HCT116 (cell line): ENCODE measurements at regions not wholly inside any gene's neighbourhood (a gene's known extent, or its start where the extent isn't known, plus 50 kb on each side); places are given as distances from the start of the nearest gene placed in this dataset.

ENCODE experiments used
- ATAC-seq: fragments of 200-7000 bp; cut with Tn5 transposase; 2 replicates; pipeline ENCODE4 v1.9.1; 2020; ENCODE audit warnings: mild to moderate bottlenecking, moderate library complexity
- BruUV-seq: library from RNA; stranded (reverse); fragments of 400-500 nt; replicated peaks from 2 replicates; lab custom pipeline; 2021; lab: Mats Ljungman, UMichigan
- CTCF ChIA-PET: fragments of 300-600 bp; sonication (Branson Sonifier 250); formaldehyde crosslinking; loops from one replicate; lab custom pipeline; 2021; ENCODE audit warnings: antibody characterized with exemption; lab: Charles Lee
- POLR2A ChIA-PET: fragments of 300-600, 350-600 bp; sonication (Branson Sonifier 250); formaldehyde crosslinking; loops from one replicate; lab custom pipeline; 2021; ENCODE audit warnings: antibody characterized with exemption; lab: Charles Lee
- RAD21 ChIA-PET, 2 experiments: fragments of 300-600 bp; sonication (Branson Sonifier 250); formaldehyde crosslinking; loops; one replicate each; lab custom pipeline; 2023; ENCODE audit warnings: low total read pairs in 2 of 2; ENCODE audit not compliant: uncharacterized antibody in 2 of 2, unreplicated experiment in 2 of 2, low non-redundant PET in 1 of 2; lab: Charles Lee
- DNase-seq: peaks from one replicate; pipeline ENCODE4 v3.0.0-alpha.2; 2010; ENCODE audit warnings: low read depth, low spot score
- H2AFZ ChIP-seq: fragments of 200-600 bp; shearing (Covaris generic), sonication (generic); 2 replicates; pipeline ENCODE4 v1.6.1; 2017; ENCODE audit warnings: low read depth, mixed run types, mixed read lengths, antibody characterized with exemption, low read length; ENCODE audit not compliant: poor library complexity, severe bottlenecking
- H3K27ac ChIP-seq: 2 replicates; pipeline ENCODE4 v1.5.1; 2012; ENCODE audit warnings: low read depth, low read length
- H3K27me3 ChIP-seq: fragments of 200-600 bp; sonication (generic); 2 replicates; pipeline ENCODE4 v1.6.1; 2016; ENCODE audit warnings: mixed run types, low read length, mixed read lengths; ENCODE audit not compliant: insufficient read depth
- H3K36me3 ChIP-seq, 2 experiments: fragments of 200-500 bp in 1 of 2; fragments of 200-600 bp in 1 of 2; sonication (Bioruptor generic) in 1 of 2; sonication (generic) in 1 of 2; 2 replicates each; pipeline versions ENCODE4 v1.5.1 to v1.6.1; 2014 to 2016; ENCODE audit warnings: low read length in 2 of 2, inconsistent platforms in 1 of 2, mixed read lengths in 1 of 2, mixed run types in 1 of 2; ENCODE audit not compliant: insufficient read depth in 2 of 2, control insufficient read depth in 1 of 2
- H3K4me1 ChIP-seq, 2 experiments: fragments of 200-600 bp in 1 of 2; sonication (generic) in 1 of 2; 2 replicates each; pipeline versions ENCODE4 v1.5.1 to v1.6.1; 2012 to 2017; ENCODE audit warnings: low read length in 2 of 2, inconsistent platforms in 1 of 2, mild to moderate bottlenecking in 1 of 2, mixed read lengths in 1 of 2, mixed run types in 1 of 2, moderate library complexity in 1 of 2; ENCODE audit not compliant: insufficient read depth in 2 of 2, control insufficient read depth in 1 of 2
- H3K4me2 ChIP-seq: fragments of 200-600 bp; sonication (generic); 2 replicates; pipeline ENCODE4 v1.6.1; 2017; ENCODE audit warnings: mixed run types, low read length, mixed read lengths
- H3K4me3 ChIP-seq, 2 experiments: fragments of 200-600 bp in 1 of 2; sonication (generic) in 1 of 2; replicated peaks in 1 of 2; 2 replicates each; pipeline ENCODE4 v1.5.1; 2011 to 2016; ENCODE audit warnings: low read length in 2 of 2, control low read depth in 1 of 2, low read depth in 1 of 2, mild to moderate bottlenecking in 1 of 2, mixed read lengths in 1 of 2, mixed run types in 1 of 2
- H3K79me2 ChIP-seq: fragments of 200-600 bp; sonication (generic); 2 replicates; pipeline ENCODE4 v1.6.1; 2017; ENCODE audit warnings: mild to moderate bottlenecking, mixed run types, low read length, moderate library complexity, mixed read lengths; ENCODE audit not compliant: insufficient read depth
- H3K9ac ChIP-seq: fragments of 200-600 bp; sonication (generic); 2 replicates; pipeline ENCODE4 v1.6.1; 2016; ENCODE audit warnings: low read length, mixed read lengths
- H3K9me2 ChIP-seq: fragments of 200-600 bp; sonication (generic), shearing (Covaris generic); 2 replicates; pipeline ENCODE4 v1.6.1; 2017; ENCODE audit warnings: mixed run types, mild to moderate bottlenecking, moderate library complexity; ENCODE audit not compliant: insufficient read depth
- H3K9me3 ChIP-seq, 2 experiments: fragments of 200-500 bp in 1 of 2; fragments of 200-600 bp in 1 of 2; sonication (Bioruptor generic) in 1 of 2; sonication (generic) in 1 of 2; 2 replicates each; pipeline ENCODE4 v1.6.1; 2014 to 2017; ENCODE audit warnings: low read length in 2 of 2, mixed read lengths in 2 of 2, inconsistent platforms in 1 of 2, low read depth in 1 of 2, mild to moderate bottlenecking in 1 of 2, mixed run types in 1 of 2, moderate library complexity in 1 of 2; ENCODE audit not compliant: control insufficient read depth in 1 of 2, insufficient read depth in 1 of 2
- H4K20me1 ChIP-seq: fragments of 200-600 bp; sonication (generic), shearing (Covaris generic); 2 replicates; pipeline ENCODE4 v1.6.1; 2017; ENCODE audit warnings: mixed run types, mild to moderate bottlenecking, moderate library complexity; ENCODE audit not compliant: insufficient read depth
- ATF3 ChIP-seq: IDR thresholded peaks from 2 replicates; pipeline ENCODE4 v1.6.1; 2012
- CBX3 ChIP-seq: IDR thresholded peaks from 2 replicates; pipeline ENCODE4 v1.6.1; 2012; ENCODE audit warnings: low read depth
- CEBPB ChIP-seq: IDR thresholded peaks from 2 replicates; pipeline ENCODE4 v1.6.1; 2012; ENCODE audit warnings: low read depth
- EZH2phosphoT487 ChIP-seq: fragments of 200-600 bp; IDR thresholded peaks from 2 replicates; pipeline ENCODE4 v1.6.1; 2018; ENCODE audit warnings: antibody characterized with exemption, borderline replicate concordance
- FOSL1 ChIP-seq: IDR thresholded peaks from 2 replicates; pipeline ENCODE4 v1.6.1; 2012; ENCODE audit warnings: low read depth
- MAX ChIP-seq: IDR thresholded peaks from 2 replicates; pipeline ENCODE4 v1.6.1; 2012
- POLR2A ChIP-seq: IDR thresholded peaks from 2 replicates; pipeline ENCODE4 v1.7.0; 2011; ENCODE audit warnings: borderline replicate concordance; ENCODE audit not compliant: insufficient read depth, insufficient read length; ENCODE audit errors: extremely low read depth
- POLR2AphosphoS5 ChIP-seq: IDR thresholded peaks from 2 replicates; pipeline ENCODE4 v1.6.1; 2011; ENCODE audit warnings: mild to moderate bottlenecking, low read depth, low read length, moderate library complexity
- RAD21 ChIP-seq: IDR thresholded peaks from 2 replicates; pipeline ENCODE4 v1.6.1; 2012; ENCODE audit warnings: low read depth, mild to moderate bottlenecking
- REST ChIP-seq: IDR thresholded peaks from 2 replicates; pipeline ENCODE4 v1.6.1; 2012; ENCODE audit warnings: low read depth
- SRF ChIP-seq: IDR thresholded peaks from 2 replicates; pipeline ENCODE4 v1.6.1; 2012; ENCODE audit warnings: low read depth
- TCF7L2 ChIP-seq: IDR thresholded peaks from 2 replicates; pipeline ENCODE4 v1.7.0; 2011; ENCODE audit warnings: borderline replicate concordance, inconsistent platforms; ENCODE audit not compliant: insufficient read depth, insufficient read length; ENCODE audit errors: extremely low read depth
- ZFX ChIP-seq: fragments of 450-650 bp; IDR thresholded peaks from 2 replicates; pipeline ENCODE4 v1.6.1; 2017
- intact Hi-C: fragments of 100-400 bp; cut with micrococcal nuclease; formaldehyde crosslinking; loops from 2 replicates; pipeline ENCODE4 v1.10.0; 2022

GRCh38 chr3:181976526-181976925 is 264.8 kb downstream of the SOX2 start:
- Histone ChIP-seq H3K9me3 (no peaks in the 10 kb centered on the region), H3K9ac (no peak overlapping the region), H3K36me3 (no peaks in the 10 kb centered on the region), H3K27me3 (no peaks in the 10 kb centered on the region), H3K4me1 (peaks cover 0 to 11% of the 10 kb centered on the region in 2 experiments; a peak in 2 of 4 replicates), H3K4me2 (no peak overlapping the region), H3K4me3 (no peak overlapping the region), H3K79me2 (no peaks in the 10 kb centered on the region), H2AFZ (no peak overlapping the region), H4K20me1 (no peaks in the 10 kb centered on the region), H3K9me2 (no peaks in the 10 kb centered on the region), H3K27ac (no peak overlapping the region)
- no peak for ATAC-seq
- CTCF ChIA-PET, result no interaction called here
- DNase-seq, result no peak
- RAD21 ChIA-PET, result interaction anchor here in 1 of 2 experiments (0.6 kb wide), 1 partner anchor 270 kb away, joined by 3 read pairs; no protein-coding TSS in a partner anchor
- intact Hi-C loops, result no loop called here
- TF ChIP-seq EZH2phosphoT487 (no peak), CEBPB (no peak), ZFX (no peak)
- POLR2A ChIA-PET, result no interaction called here
- no TSS peak for BruUV-seq

GRCh38 chr3:181985386-181985785 is 273.7 kb downstream of the SOX2 start:
- TF ChIP-seq POLR2A, result no peak
- no peak for TF ChIP-seq MAX
- no peak for TF ChIP-seq TCF7L2
- TF ChIP-seq FOSL1, result no peak
- TF ChIP-seq ATF3, result no peak
- TF ChIP-seq CBX3, result no peak
- TF ChIP-seq SRF, result no peak
- no peak for TF ChIP-seq RAD21
- TF ChIP-seq ZFX, result no peak
- no peak for TF ChIP-seq POLR2AphosphoS5
- TF ChIP-seq REST, result no peak
- no peak overlapping the region for H2AFZ ChIP-seq
- BruUV-seq, result no TSS peak
- H3K79me2 ChIP-seq, result no peaks in the 10 kb centered on the region
- no peak overlapping the region for H3K4me3 ChIP-seq
- CTCF ChIA-PET, result no interaction called here
- no peaks in the 10 kb centered on the region for H3K36me3 ChIP-seq
- H3K4me1 ChIP-seq, result no peaks in the 10 kb centered on the region
- no peaks in the 10 kb centered on the region for H3K9me2 ChIP-seq
- DNase-seq, result no peak
- H3K27ac ChIP-seq, result no peak overlapping the region
- H3K9me3 ChIP-seq, result no peaks in the 10 kb centered on the region
- intact Hi-C loops, result no loop called here
- no peak for ATAC-seq
- RAD21 ChIA-PET, result no interaction called here
- no peaks in the 10 kb centered on the region for H3K27me3 ChIP-seq
- no peak overlapping the region for H3K4me2 ChIP-seq
- no peak overlapping the region for H3K9ac ChIP-seq
- H4K20me1 ChIP-seq, result no peaks in the 10 kb centered on the region
- POLR2A ChIA-PET, result no interaction called here
